K562 (cell line): ENCODE measurements at regions not wholly inside any gene's neighbourhood (a gene's known extent, or its start where the extent isn't known, plus 50 kb on each side); places are given as distances from the start of the nearest gene placed in this dataset.

Experiments
- ATAC-seq: fragments of 200-7000 bp; cut with Tn5 transposase; 3 replicates; pipeline ENCODE4 v1.9.1; 2020; ENCODE audit warnings: moderate library complexity
- BruUV-seq: library from RNA; stranded (reverse); fragments of 400-500 nt; replicated peaks from 2 replicates; lab custom pipeline; 2021; lab: Mats Ljungman, UMichigan
- CTCF ChIA-PET: fragments of 300-600 bp; formaldehyde crosslinking; extraction: SDS; loops from one replicate; lab custom pipeline; 2021; ENCODE audit warnings: low intra/inter-chr PET ratio; lab: Yijun Ruan, JAX
- POLR2A ChIA-PET: fragments of 300-600, 350-650 bp; sonication (Branson Sonifier 250); formaldehyde crosslinking; extraction: SDS; loops from one replicate; lab custom pipeline; 2021; ENCODE audit warnings: antibody characterized with exemption, inconsistent platforms; lab: Yijun Ruan, JAX
- DNase-seq, 4 experiments: peaks; one replicate each; pipeline versions ENCODE4 v3.0.0 to v3.0.0-alpha.2; 2011 to 2018; ENCODE audit warnings: low spot score in 3 of 4, mixed read lengths in 3 of 4; ENCODE audit errors: extremely low read depth in 1 of 4
- FAIRE-seq: peaks from 2 replicates; lab custom pipeline; 2011; peaks lifted over from hg19 to GRCh38; lab: Jason Lieb, UNC
- H2AFZ ChIP-seq: 2 replicates; pipeline ENCODE4 v1.6.0; 2011; ENCODE audit warnings: low read depth, low read length, control low read depth, inconsistent platforms
- H3K27ac ChIP-seq: fragments of 200-600 bp; 3 replicates; pipeline ENCODE4 v1.8.0; 2011; ENCODE audit warnings: low read depth, mild to moderate bottlenecking, control low read depth, inconsistent platforms, low read length, moderate library complexity, mixed read lengths; ENCODE audit errors: extremely low read depth
- H3K27me3 ChIP-seq, 2 experiments: fragments of 300-600 bp in 1 of 2; 2 replicates in 1 of 2; 3 replicates in 1 of 2; pipeline versions ENCODE4 v1.6.0 to v1.8.0; 2011; ENCODE audit warnings: inconsistent platforms in 2 of 2, low read length in 2 of 2, mild to moderate bottlenecking in 1 of 2, mixed read lengths in 1 of 2, moderate library complexity in 1 of 2; ENCODE audit not compliant: control insufficient read depth in 2 of 2, insufficient read depth in 2 of 2
- H3K36me3 ChIP-seq: fragments of 300-600 bp; 3 replicates; pipeline ENCODE4 v1.8.0; 2011; ENCODE audit warnings: mild to moderate bottlenecking, low read length, inconsistent platforms; ENCODE audit not compliant: control insufficient read depth, insufficient read depth
- H3K4me1 ChIP-seq, 2 experiments: fragments of 200-600 bp in 1 of 2; replicated peaks in 1 of 2; 2 replicates in 1 of 2; 3 replicates in 1 of 2; pipeline versions ENCODE4 v1.5.1 to v1.8.0; 2011; ENCODE audit warnings: inconsistent platforms in 2 of 2, low read length in 2 of 2, mild to moderate bottlenecking in 1 of 2, mixed read lengths in 1 of 2, moderate library complexity in 1 of 2; ENCODE audit not compliant: control insufficient read depth in 2 of 2, insufficient read depth in 2 of 2
- H3K4me2 ChIP-seq: 2 replicates; pipeline ENCODE4 v1.6.1; 2011; ENCODE audit warnings: low read length, control low read depth, inconsistent platforms, mixed read lengths; ENCODE audit not compliant: insufficient read depth
- H3K4me3 ChIP-seq: fragments of 200-600 bp; sonication (generic), shearing (Covaris generic); 2 replicates; pipeline ENCODE4 v1.5.1; 2016; ENCODE audit warnings: control low read depth, inconsistent platforms
- H3K79me2 ChIP-seq: fragments of 200-600 bp; 3 replicates; pipeline ENCODE4 v1.8.0; 2011; ENCODE audit warnings: low read length, inconsistent platforms; ENCODE audit not compliant: control insufficient read depth, insufficient read depth
- H3K9ac ChIP-seq, 2 experiments: 2 replicates each; pipeline versions ENCODE4 v1.6.0 to v1.6.1; 2011; ENCODE audit warnings: low read depth in 2 of 2, low read length in 2 of 2, control low read depth in 1 of 2, inconsistent platforms in 1 of 2, mild to moderate bottlenecking in 1 of 2, mixed read lengths in 1 of 2; ENCODE audit not compliant: insufficient read depth in 1 of 2
- H3K9me1 ChIP-seq: one replicate; pipeline ENCODE4 v1.6.0; 2011; ENCODE audit warnings: inconsistent platforms, mild to moderate bottlenecking, low read length, moderate library complexity; ENCODE audit not compliant: control insufficient read depth, insufficient read depth
- H3K9me3 ChIP-seq: replicated peaks from 2 replicates; pipeline ENCODE4 v1.5.1; 2011; ENCODE audit warnings: low read depth, low read length, inconsistent platforms; ENCODE audit not compliant: control insufficient read depth, insufficient read depth
- H4K20me1 ChIP-seq: replicated peaks from 2 replicates; pipeline ENCODE4 v1.6.1; 2011; ENCODE audit warnings: low read length, inconsistent platforms, mixed read lengths; ENCODE audit not compliant: control insufficient read depth, insufficient read depth
- ELF2 ChIP-seq: fragments of 250-450 bp; sonication (Bioruptor Pico); IDR thresholded peaks from 2 replicates; pipeline ENCODE4 v1.5.0; 2021; ENCODE audit warnings: mild to moderate bottlenecking
- FOS ChIP-seq: IDR thresholded peaks from 3 replicates; pipeline ENCODE4 v1.6.1; 2011; ENCODE audit not compliant: insufficient read length; ENCODE audit errors: extremely low read depth
- FOSL1 ChIP-seq: fragments of 200-800 bp; sonication (Bioruptor generic); conservative IDR thresholded peaks from 2 replicates; pipeline ENCODE4 v1.6.1; 2016; ENCODE audit warnings: missing genetic modification characterization, missing compliant biosample characterization
- MYNN ChIP-seq, 2 experiments: sonication (generic); formaldehyde crosslinking in 1 of 2; IDR thresholded peaks; 2 replicates each; pipeline versions ENCODE4 v1.5.0 to v1.6.1; 2016 to 2020; ENCODE audit warnings: antibody characterized with exemption in 1 of 2, missing genetic modification reagents in 1 of 2
- TSC22D4 ChIP-seq: fragments of 450-650 bp; IDR thresholded peaks from 2 replicates; pipeline ENCODE4 v1.6.1; 2016; ENCODE audit warnings: missing genetic modification characterization, missing biosample characterization, control low read depth
- WGBS: fragments of 100-300 bp; shearing (Covaris generic); methylation state at CpG from one replicate; pipeline ENCODE4 v1.1.6; 2016; ENCODE audit warnings: low coverage, mixed read lengths; ENCODE audit not compliant: insufficient coverage; ENCODE audit errors: missing lambda C conversion rate; 5-methylcytosine and 5-hydroxymethylcytosine counted together
- in situ Hi-C: fragments of 300-500 bp; cut with MboI; formaldehyde crosslinking; loops from 4 replicates; pipeline ENCODE4 v1.15.0; 2018; ENCODE audit warnings: inconsistent platforms, mixed read lengths
- intact Hi-C: fragments of 100-400 bp; cut with micrococcal nuclease; formaldehyde crosslinking; loops from 2 replicates; pipeline ENCODE4 v1.14.2; 2022

DNA sequence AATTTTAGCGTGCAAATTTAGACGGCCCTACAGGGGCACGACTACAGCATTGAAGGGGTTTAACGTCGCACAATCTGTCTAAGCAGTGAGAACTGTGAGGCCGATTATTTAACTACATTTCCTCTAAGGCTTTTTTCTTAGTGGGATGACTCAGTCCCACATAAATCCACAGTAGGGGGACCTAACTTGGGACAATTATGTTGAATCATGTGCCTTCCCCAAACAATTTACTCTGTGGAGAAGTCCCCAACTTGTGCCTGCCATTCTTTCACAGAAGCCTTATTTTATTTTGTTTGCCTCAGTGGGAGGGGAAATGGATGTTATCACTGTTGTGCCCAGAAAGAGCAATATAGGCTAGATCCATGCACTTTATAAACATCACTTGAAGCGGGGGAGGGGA lies 80.3 kb upstream of the CDCA7L start:
- no peak overlapping the region for H3K4me2 ChIP-seq
- H3K27ac ChIP-seq: no peak overlapping the region
- ChIA-PET POLR2A (interaction anchor here (0.9 kb wide), 1 partner anchor 59 kb away, joined by 4 read pairs; no protein-coding TSS in a partner anchor), CTCF (no interaction called here)
- no peak for FAIRE-seq
- TF ChIP-seq TSC22D4 (tag) (no peak), FOSL1 (tag) (no peak), MYNN (IDR thresholded peaks at IDR 0.05) (no peak), MYNN (CRISPR knock-in tag; IDR thresholded peaks at IDR 0.05) (no peak), ELF2 (CRISPR knock-in tag) (no peak)
- H3K9ac ChIP-seq: no peak overlapping the region
- no peaks in the 10 kb centered on the region for H3K4me1 ChIP-seq
- H3K9me3 ChIP-seq: no peaks in the 10 kb centered on the region
- no peak for ATAC-seq
- no peaks in the 10 kb centered on the region for H3K79me2 ChIP-seq
- H4K20me1 ChIP-seq: no peaks in the 10 kb centered on the region
- intact Hi-C loops (no loop called here), in situ Hi-C loops (no loop called here)
- H3K9me1 ChIP-seq: no peaks in the 10 kb centered on the region
- BruUV-seq: no TSS peak
- peaks cover 9 to 21% of the 10 kb centered on the region in 2 experiments; a peak in 3 of 5 replicates for H3K27me3 ChIP-seq
- no peaks in the 10 kb centered on the region for H3K36me3 ChIP-seq
- WGBS: 1% methylated on average over 7 of the region's 7 CpGs
- H3K4me3 ChIP-seq: no peak overlapping the region
- H2AFZ ChIP-seq: no peak overlapping the region
- no peak for DNase-seq

- DNase-seq (no peak), ATAC-seq (no peak), FAIRE-seq (no peak)
- peaks cover 3 to 16% of the 10 kb centered on the region in 2 experiments; a peak in 3 of 5 replicates for H3K27me3 ChIP-seq
- no peaks in the 10 kb centered on the region for H3K9me1 ChIP-seq
- H2AFZ ChIP-seq: no peak overlapping the region
- ChIA-PET POLR2A (interaction anchor here (0.6 to 0.9 kb wide), 2 partner anchors 59 to 163 kb away, joined by 4 to 5 read pairs; no protein-coding TSS in a partner anchor), CTCF (interaction anchor here (0.6 kb wide), 1 partner anchor 32 kb away, joined by 3 read pairs; no protein-coding TSS in a partner anchor)
- no peak overlapping the region for H3K27ac ChIP-seq
- H3K4me1 ChIP-seq: no peaks in the 10 kb centered on the region
- no peak overlapping the region for H3K4me3 ChIP-seq
- no peaks in the 10 kb centered on the region for H4K20me1 ChIP-seq
- no peak overlapping the region for H3K4me2 ChIP-seq
- no TSS peak for BruUV-seq
- no peak overlapping the region for H3K9ac ChIP-seq
- no peaks in the 10 kb centered on the region for H3K36me3 ChIP-seq
- intact Hi-C loops (no loop called here), in situ Hi-C loops (no loop called here)
- 3% methylated on average over 2 of the region's 2 CpGs for WGBS
- no peaks in the 10 kb centered on the region for H3K9me3 ChIP-seq
- no peaks in the 10 kb centered on the region for H3K79me2 ChIP-seq
- no peak for TF ChIP-seq FOS
Measured at GRCh38 chr7:22025075-22025474, 79.4 kb upstream of the CDCA7L start.
